UCSD-AML1 (cell line): ENCODE measurements at regions not wholly inside any gene's neighbourhood (a gene's known extent, or its start where the extent isn't known, plus 50 kb on each side); places are given as distances from the start of the nearest gene placed in this dataset.

Experiments
- DNase-seq: peaks from one replicate; lab custom pipeline; 2025; ENCODE audit not compliant: unreplicated experiment; lab: John Stamatoyannopoulos, UW

DNA sequence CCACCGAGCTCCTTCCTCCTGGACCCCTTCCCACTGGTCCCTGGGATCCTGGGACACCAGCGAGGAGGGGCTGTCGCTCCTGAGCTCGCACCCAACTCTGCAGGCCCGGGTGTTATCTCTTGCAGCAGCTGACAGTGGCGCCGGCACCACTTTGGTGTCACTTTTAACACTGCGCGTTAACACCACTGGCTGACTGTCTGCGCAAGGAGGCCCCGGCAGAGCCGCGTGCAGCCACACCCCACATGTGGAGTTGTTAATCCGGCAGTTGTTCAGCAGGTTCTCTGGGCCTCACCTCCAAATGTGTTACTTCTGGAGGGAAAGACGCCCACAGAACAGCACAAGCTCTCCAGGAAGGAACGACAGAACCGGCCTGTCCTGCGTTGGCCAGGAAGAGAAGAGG is 155.0 kb upstream of the GLI2 start:
- no peak for DNase-seq

DNA sequence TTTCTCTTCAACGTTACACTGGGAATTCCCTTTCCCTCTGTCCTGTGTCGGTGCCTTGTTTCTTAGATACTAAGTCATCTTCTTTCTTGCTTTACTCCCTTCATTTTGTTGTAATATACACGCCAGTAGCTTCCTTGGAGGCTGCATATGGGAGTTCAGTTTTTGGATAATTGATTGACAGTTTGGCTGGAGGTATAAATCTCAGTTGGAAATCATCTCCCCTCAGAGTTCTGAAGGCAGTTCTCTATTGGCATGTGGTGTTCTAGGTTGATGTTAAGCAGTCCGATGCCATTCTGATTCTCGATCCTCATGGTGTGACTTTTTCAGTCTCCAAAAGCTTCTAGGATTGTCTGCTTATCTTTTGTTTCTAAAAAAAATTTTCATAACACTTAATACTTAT is 152.5 kb upstream of the GLI2 start:
- DNase-seq: no peak

DNA sequence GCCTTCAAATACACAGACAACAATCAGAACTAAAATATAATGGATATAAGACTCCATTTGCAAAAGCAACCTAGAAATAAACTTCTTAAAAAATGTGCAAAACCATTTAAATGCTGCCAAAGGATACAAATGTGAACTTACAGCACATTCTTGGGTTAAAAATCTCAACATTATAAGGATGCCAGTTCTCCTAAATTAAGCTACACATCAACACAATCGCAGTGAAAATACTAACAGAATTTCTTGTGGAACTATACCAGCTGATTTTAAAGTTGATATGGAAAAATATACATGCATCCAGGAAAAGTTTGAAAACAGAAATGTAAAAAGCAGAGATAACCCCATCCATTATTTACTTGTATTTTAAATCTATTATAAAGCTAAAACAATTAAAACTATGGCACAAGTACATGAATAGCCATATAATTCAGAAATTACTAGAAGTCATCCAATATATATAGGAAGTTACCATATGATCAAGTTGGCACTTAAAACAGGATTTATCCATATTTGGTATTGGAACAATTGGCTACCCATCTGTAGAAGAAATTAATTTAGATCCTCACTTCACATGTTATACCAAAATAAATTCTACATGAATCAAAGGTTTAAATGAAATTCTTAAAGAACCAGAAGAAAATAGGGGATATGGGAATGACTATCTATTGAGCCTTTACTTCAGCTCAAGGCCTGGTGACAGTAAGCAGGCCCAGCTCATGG is 151.7 kb upstream of the GLI2 start:
- no peak for DNase-seq

DNA sequence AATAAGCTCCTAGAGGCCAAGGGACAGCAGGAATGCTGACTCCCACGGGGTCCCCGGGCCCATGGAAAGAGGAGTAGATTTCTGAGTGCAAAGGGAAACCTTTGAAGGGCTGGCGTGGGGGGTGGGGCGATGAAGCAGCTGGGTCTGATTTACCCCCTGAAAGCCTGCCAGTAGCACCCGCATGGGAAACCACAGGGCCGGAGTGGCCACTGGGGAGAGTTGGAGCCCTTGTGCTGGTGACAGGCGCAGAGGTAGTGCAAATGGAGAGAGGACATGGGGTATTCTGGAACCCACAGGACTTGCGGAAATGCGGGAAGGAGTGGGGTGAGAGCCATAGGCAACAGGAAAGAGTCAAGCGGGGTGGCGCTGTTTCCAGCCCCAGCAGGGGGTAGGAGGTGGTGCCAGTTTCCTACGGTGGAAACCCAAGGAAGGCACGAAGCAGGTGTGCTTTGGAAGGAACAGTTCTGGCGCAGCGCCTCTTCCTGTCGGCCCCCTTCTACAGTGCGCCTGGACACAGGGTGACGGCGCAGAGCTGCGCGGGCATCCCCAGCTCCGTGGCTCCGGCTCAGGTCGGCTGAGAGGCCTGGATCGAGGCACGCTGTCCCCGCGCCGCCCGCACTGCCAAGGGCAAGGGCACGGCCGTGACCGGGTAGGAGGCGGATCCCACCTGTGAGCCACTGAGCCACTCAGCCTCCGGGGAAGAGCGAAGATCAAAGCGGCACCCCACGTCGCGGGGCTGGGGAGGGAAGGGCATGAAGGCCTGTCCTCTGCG is 149.0 kb upstream of the GLI2 start:
- no peak for DNase-seq

DNA sequence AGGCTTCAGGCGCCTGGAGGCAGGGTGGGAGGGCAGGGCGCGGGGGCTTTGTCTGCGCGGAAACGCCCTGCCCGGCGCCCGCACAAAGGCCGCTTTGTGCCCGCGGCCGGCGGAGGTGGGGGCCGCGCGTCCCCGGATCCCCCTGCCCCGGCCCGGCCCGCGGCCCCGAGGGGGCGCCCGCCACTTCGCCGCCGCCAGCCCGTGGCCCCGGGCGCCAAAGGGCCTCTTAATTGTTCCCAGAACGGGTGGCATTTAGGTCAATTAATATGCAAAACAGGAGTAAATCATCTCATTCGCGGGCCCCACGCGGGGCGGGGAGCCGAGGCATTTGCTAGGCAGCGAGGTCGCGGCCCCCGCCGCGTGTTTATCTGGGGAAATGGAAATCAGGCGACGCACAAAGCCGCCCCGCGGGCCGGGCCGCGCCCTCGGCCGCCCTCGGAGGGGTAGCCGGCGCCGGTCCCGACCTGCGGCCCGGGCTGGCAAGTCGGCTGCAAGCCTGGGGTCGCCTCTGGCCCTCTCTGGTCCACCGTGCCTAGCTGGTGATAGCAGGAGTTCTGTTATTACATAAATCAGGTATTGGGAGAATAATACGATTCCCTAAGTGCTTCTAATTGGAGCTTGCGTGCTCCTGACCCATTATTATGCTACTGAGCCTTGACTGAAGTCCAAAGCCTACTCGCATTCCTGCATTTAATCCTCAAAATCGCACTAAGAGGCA is 148.2 kb upstream of the GLI2 start:
- DNase-seq: no peak

DNA sequence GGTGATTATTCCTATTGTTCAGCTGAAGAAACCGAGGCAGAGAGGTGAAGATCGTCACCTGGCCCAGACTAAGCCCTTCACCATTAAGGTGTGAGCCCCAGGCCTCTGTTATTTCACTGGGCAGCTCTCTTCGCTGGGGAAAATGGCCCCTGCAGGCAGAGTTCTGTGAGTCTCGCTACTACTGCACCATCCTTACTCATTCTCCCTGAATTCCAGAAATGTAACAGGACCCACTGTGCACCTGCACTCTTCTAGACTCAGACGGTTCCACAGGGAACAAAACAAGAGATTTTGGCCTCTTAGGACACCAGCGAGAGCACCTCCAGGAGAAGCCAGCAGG is 147.7 kb upstream of the GLI2 start:
- DNase-seq: no peak

DNA sequence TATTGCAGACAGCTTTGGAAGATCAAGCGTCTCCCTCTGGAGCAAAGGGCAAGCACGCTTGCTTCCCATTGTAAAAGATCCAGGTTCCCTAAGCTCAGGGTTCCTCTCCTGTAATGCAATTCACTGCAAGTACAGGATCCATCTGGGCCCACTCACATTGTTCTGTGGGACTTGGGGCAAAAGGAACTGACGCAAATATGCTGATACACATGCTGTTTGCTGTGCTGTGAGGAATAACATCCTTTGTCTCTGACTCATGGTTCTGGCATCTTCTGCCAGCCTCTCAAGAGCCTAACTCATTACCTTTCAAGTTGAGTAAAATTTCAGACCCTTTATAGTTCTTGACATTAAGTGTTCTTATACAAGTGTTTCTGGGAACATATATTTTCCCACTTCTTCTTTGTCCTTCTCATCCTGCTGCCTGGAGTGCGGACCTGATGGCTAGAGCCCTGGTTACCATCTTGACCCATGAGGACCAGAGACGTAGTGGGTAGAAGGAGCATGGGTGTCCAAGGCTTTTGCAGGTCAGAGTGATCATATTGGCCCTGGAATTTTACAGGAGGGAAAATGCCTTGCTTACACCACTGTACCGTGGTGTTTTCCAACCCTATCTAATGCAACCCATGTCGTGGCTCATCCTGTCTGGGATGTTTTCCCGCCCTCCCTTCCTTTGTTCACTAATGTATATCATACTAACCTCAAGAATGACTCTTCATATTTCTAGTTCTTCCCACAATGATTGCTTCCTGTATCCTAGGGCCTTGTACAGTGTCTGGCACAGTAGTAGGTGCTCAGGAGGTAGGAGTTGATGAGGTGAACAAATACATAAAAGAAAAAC is 145.7 kb upstream of the GLI2 start:
- no peak for DNase-seq

DNA sequence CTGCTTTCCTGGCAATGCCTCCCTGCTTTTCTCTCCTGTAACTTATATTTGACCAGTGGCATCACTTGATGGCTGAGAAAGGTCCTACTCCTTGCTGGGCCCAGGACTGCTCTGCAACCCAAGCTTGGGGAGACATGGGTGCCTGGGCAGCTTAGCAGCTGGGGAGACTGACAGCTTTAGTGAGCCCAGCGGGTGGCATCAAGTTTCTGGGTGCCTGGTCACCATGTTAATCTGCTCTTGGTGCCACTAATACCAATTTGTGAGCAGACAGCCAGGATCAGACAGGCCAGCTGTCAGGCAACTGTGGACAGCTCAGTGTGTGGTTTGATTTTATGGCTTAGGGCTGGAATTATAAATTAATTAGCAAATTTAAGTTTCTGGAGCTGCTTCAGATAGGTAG is 144.8 kb upstream of the GLI2 start:
- no peak for DNase-seq

DNA sequence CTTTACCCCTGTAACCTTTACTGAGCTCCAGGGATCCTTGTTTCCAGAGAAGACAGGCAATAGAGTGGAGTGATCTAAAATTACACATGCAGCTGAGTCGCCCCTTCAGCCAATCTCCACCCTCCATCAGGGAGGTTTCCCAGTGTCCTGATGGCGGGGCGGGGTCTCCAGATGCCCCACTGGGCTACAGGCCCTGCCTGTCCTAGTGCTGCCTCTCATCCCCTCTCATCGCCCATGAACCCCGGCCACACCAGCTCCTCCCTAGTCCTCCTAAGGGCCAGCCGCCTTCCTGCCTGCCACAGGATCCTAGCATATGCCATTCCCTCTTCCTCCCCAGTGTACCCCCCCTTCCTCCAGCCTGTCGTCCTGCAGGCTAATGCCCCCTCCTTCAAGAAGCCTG is 144.1 kb upstream of the GLI2 start:
- no peak for DNase-seq

DNA sequence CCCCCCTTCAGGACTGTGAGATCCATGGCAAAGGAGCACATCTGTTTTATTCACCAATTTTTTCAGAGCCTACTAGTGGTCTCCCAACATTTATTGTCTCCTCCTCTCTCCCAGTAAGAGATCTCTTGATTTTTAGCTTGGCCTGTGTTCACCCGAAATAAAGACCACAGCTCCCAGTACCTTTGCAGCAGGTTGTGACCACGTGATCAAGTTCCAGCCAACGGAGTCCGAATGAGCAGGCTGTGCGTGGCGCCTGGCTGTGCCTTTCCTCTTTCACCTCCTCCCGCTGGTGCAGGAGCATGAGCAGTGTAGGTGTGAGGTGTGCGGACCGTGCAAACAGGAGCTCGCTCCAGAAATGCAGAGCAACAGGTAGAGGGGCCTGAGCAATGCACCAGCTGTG is 143.6 kb upstream of the GLI2 start:
- no peak for DNase-seq

DNA sequence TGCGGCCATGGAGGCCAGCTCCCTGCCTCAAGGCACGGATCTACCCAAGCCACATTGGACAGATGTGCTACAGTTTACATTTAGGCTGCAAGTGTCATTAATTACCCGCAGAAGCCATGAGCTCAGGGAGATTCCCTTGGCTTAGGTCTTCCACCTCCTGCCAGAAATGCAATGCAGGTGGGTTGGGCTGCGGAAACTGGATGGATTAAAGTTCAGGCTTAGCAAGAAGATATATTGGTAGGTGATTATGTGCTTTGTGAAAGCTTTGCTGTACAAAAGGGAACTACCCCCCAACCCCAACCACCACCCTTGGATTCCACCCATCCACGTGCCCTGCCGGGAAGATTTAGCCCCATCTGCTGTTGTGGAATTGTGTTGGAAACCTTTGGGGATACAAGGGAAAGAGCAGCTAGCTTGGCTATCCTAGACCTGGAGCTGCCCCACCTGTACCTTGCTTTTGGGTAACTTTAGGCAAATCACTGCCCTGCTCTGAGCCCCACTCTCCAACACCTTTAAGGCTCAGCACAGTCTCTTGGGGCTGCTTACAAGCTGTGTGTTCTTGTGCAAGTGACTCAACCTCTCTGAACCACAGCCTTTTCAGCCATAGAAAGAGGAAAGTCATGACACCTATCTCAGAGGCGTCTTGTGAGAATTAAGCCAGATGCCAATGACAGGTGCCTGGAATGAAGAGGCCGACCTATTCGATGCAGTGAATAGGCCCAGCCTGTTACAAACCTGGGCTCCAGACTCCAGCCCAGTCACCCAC is 141.6 kb upstream of the GLI2 start:
- DNase-seq: no peak

DNA sequence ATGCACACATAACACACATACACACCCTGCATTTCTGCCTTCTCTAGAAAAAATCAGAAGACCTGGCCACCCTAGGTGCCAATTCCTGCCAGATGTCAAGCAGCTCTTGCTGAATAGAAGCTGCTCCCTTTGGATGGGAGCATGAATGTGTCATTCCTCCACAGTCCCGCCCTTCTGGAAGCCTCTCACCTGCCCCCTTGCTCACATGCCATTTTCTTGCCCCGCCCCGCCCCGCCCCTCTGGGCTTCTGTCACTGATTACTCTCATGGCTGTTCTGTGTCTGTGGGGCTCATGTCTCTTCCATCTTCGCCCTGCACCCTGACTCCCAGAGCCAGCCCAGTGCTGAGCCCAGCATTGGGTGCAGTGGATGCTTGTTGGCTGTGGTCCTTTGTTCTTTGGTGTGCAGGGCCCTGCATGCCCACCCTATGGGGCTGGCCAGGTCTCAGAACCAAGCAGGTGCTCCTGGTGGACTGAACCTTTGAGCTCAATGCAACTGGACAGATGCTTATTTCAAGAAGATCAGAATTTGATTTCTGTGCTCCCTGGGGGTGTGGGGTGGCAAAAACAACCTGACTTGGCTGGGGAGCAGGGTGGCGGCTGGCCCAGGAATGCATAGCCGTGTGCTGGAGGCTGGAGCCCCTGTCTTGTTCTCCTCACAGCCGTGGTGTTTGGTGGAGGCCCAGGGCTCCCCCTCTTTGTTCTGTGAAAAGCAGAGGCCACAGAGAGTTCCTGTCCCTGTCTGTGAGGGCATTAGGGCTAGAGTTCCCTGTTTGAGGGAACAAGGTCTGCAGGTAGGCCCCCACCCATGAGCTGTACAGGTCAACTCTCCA is 140.6 kb upstream of the GLI2 start:
- DNase-seq: no peak

DNA sequence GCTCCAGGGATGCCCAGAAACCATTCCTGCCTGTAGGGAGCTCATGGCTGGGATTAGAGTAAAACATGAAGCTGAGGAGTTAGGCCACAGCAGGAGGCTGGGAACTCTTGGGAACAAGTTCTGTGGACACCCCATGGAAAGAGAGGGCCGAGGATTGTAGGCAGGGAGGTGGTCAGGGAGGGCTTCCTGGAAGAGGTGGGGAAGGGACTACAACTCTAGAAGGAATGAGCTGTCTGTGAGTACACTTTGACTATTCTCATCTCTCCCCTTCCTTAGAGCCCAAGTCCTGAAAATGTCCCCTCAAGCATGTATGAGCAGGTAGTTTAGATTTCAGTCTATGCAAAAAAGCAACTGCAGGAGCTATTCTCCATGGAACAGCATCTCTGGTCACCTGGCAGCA is 139.9 kb upstream of the GLI2 start:
- no peak for DNase-seq

DNA sequence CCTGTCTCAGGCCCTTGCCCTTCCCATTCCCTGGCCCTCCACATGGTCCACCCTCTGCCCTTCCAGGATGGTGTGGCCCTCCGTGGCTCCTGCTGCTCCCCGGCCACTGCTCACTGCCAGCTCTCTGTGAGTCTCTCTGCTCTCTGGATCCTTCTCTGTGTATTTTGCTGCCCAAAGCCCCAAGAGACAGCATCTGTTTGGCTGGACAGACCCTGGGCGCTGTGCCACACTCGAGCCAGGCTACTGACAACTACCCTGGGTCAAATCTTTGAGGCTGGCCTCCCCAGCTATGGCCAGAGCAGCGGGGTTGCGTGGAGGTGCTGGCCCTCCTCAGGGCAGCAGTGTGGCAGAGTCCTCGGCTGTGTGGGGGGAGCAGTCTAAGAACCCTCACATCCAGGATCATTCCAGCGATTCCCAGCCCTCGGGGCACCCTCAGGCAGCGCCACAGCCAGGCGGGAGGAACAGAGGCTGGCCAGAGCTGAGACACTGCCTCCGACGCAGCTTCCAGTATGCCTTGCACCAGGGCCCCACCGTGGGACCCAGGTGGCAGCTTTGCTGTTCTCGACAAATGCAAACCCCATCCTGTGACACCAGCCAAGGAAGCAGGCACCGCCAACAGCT is 139.4 kb upstream of the GLI2 start:
- no peak for DNase-seq

DNA sequence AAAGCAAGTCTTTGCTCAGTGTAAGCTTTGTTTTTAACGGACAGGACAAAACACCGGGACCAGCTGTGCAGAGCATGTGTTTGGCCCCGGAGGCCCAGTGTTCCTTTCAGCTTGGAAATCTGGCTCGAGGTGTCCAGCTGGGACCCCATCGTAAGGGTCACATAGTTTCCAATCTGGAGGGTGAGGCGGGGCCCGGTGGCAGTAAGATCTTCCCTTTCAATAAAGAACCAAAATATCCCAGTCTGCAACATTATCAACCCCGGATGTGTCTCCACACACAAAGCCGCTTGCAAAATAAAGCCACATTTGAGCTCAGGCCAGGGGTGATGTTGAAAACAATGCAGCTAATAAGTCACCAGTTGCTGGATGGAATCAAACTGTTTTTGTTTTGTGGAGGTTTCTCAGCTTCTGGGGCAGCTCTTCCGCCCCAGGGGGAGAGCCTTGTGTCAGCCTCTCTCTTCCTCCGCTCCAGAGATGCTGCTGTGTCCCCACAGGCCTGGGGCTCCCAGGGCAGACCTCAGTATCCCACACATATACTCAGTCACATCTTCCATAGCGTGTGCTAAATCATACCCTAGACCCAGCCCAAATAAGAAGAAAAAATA is 138.6 kb upstream of the GLI2 start:
- DNase-seq: no peak

DNA sequence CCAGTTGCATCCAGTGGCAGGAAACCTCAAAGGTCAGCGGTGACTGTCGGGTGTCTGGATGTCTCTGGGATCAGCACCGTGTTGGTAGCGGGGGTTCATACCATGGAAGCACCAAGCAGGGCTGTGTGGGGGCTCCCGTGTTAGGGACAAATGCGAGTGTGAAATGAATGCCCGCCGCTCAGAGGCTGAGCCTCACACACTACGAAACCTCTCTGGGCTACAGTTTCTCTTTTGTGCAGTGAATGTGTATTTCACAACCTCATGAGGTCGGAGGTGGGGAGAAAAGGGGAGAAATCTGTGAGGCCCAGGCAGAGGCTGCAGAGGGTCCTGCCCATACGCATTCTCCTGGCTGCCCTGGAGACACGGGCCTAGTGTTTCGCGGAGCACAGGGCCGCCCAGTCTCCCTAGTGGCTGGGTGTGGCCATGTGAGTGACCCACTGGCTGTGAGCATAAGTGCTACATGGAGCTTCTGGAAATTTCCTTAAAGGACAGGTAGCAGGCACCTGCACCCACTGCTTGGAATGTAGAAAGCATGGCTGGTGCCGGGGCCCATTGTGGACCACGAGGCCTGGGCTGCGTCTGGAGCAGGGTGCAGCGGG is 138.0 kb upstream of the GLI2 start:
- no peak for DNase-seq

DNA sequence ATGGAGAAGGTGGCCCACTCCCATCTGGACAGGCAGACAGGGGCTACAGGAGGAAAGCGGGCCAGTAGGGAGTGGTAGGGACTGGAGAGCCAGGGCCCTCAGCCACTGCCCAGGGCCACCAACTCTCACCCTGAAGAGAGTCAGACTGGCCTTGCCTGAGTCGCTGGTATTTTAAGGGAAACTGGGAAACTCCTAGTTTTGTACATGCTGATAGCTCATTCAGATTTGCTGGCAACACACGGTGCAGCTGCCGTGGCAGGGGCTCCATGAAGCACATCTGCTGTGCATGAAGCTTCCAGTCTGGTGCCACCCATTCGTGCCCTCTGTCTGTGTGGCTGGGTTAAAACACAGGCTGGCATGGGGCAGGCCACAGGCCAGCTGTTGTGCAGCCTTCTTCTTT is 137.3 kb upstream of the GLI2 start:
- DNase-seq: no peak

DNA sequence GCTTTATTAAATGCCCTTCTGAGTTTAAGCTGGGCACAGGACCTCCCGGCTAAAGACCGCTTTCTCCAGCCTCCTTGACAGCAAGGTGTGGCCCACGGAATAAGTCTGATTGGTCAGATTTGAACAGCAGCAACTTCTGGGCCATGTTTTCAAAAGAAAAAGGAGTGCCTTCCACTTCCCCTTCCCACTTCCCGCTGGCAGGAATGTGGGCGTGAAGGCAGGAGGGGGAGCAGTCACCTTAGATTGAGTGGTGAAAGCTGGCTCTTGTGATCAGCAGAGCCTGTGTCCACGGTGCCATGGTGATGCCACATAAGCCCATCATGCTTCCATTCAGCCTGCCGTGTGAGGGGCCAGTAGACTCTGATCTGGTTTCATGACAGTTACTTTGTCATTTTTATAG is 136.6 kb upstream of the GLI2 start:
- no peak for DNase-seq

DNA sequence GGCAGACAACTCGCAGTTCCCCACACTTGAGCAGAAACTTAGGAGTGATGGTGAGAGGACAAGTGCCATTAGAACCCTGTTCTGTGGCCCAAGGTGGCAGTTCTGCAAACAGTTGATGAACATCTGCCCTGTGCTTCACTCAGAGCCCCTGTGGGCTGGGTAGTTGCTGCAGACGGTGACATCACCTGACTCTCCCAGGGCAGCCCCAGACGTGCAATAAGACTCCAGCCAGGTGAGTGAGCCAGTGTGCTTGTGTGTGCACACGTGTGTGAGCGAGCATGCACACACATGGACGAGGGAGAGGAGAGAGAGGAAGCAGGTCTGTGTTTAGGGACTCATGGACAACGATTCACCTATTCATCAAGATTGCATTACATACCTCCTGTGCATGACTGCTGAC is 136.0 kb upstream of the GLI2 start:
- no peak for DNase-seq
